ENCODE measurements at regions not wholly inside any gene's neighbourhood (a gene's known extent, or its start where the extent isn't known, plus 50 kb on each side); places are given as distances from the start of the nearest gene placed in this dataset.

GRCh38 chr6:938916-939315 is 246.0 kb upstream of the EXOC2 start:
- no TSS peak for BruUV-seq (replicated peaks)
- Mint-ChIP-seq H3K27me3 (ENCODE audit: insufficient read depth, unreplicated experiment) (no peaks in the 10 kb centered on the region), H3K4me1 (ENCODE audit: low read depth, unreplicated experiment) (no peaks in the 10 kb centered on the region), H3K4me3 (ENCODE audit: unreplicated experiment) (no peak overlapping the region), H3K36me3 (ENCODE audit: insufficient read depth, unreplicated experiment) (no peaks in the 10 kb centered on the region), H3K9me3 (ENCODE audit: unreplicated experiment) (no peaks in the 10 kb centered on the region), H3K27ac (ENCODE audit: unreplicated experiment) (no peak overlapping the region)
- no peaks in the 10 kb centered on the region for H3K36me3 ChIP-seq (ENCODE audit: control insufficient read depth, insufficient read depth, low read length)
- H3K27me3 ChIP-seq (replicated peaks; ENCODE audit: control insufficient read depth, insufficient read depth, low read length) = no peaks in the 10 kb centered on the region
- CTCF ChIA-PET = no interaction called here
- DNase-seq = no peak
- POLR2A ChIA-PET = no interaction called here
- intact Hi-C loops (cut with micrococcal nuclease; ENCODE audit: unreplicated experiment) = no loop called here
- TF ChIP-seq CTCF (IDR thresholded peaks at IDR 0.05; ENCODE audit: insufficient read depth in 1 of 2, low read depth in 1 of 2, low read length in 1 of 2, severe bottlenecking in 1 of 2, unreplicated experiment in 1 of 2) = no peak
- H3K4me1 ChIP-seq = no peaks in the 10 kb centered on the region; the same call in 1 of the 2 replicates
- no peak overlapping the region for H3K4me3 ChIP-seq (ENCODE audit: low read depth, low read length)
- no peaks in the 10 kb centered on the region for H3K9me3 ChIP-seq

DNA sequence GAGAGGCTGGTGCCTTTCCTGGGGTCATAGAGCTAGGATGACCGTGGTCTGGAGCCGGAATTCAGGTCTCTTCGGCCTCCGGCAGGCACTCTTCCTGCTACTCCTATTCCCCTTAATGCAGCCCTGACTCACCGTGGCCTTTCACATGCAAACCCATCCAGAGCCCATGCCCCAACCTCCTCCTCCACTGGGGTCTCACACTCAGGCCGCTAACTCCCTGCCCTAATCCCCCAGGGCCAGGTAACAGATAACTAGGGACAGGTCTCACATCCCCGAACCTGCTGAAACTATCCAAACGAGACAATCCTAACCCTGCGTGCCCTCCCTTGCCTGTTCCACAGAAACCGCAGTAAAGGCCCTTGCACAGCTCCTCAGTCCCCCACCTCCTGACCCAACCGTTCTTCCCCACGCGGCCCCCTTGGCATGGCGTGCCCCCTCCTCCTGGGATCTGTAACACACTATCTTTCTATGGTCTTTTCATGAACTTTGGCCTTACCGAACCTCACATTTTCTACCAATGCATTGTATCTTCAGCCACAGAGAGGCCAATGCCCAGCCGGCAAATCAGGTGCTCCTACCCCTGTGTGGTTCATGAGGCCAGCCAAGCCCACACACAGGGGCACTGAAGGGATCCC is 245.4 kb upstream of the EXOC2 start:
- BruUV-seq (replicated peaks) = no TSS peak
- Mint-ChIP-seq H3K9me3 (ENCODE audit: unreplicated experiment) (no peaks in the 10 kb centered on the region), H3K4me1 (ENCODE audit: low read depth, unreplicated experiment) (no peaks in the 10 kb centered on the region), H3K4me3 (ENCODE audit: unreplicated experiment) (no peak overlapping the region), H3K27me3 (ENCODE audit: insufficient read depth, unreplicated experiment) (no peaks in the 10 kb centered on the region), H3K36me3 (ENCODE audit: insufficient read depth, unreplicated experiment) (no peaks in the 10 kb centered on the region), H3K27ac (ENCODE audit: unreplicated experiment) (no peak overlapping the region)
- intact Hi-C loops (cut with micrococcal nuclease; ENCODE audit: unreplicated experiment) = no loop called here
- DNase-seq = no peak
- no peak for TF ChIP-seq CTCF (IDR thresholded peaks at IDR 0.05; ENCODE audit: insufficient read depth in 1 of 2, low read depth in 1 of 2, low read length in 1 of 2, severe bottlenecking in 1 of 2, unreplicated experiment in 1 of 2)
- H3K36me3 ChIP-seq (ENCODE audit: control insufficient read depth, insufficient read depth, low read length) = no peaks in the 10 kb centered on the region
- ChIA-PET POLR2A (no interaction called here), CTCF (no interaction called here)
- no peak overlapping the region for H3K4me3 ChIP-seq (ENCODE audit: low read depth, low read length)
- H3K27me3 ChIP-seq (replicated peaks; ENCODE audit: control insufficient read depth, insufficient read depth, low read length) = no peaks in the 10 kb centered on the region
- no peaks in the 10 kb centered on the region; the same call in 1 of the 2 replicates for H3K4me1 ChIP-seq
- no peaks in the 10 kb centered on the region for H3K9me3 ChIP-seq

DNA sequence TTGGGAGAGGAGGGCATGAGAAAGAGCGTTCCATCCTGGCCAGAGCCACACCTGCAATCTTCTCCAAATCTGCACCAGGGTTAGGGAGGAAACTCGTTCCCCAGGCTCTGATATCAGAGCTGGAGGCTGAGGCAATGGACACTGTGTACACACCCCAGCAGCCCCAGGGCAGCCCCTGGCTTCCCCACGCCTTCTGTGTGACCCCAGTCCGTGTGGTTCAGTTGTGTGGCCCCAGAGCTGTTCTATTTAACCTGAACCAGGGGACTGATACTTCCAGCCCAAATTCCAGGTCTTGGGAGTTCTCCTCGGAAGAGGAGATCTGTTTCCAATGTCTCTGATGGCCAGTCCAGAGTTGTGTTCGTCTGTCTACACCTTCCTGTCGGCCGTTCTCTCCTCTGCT is 242.6 kb upstream of the EXOC2 start:
- Histone ChIP-seq H3K27me3 (replicated peaks; ENCODE audit: control insufficient read depth, insufficient read depth, low read length) (no peaks in the 10 kb centered on the region), H3K4me3 (ENCODE audit: low read depth, low read length) (no peak overlapping the region), H3K9me3 (no peaks in the 10 kb centered on the region), H3K36me3 (ENCODE audit: control insufficient read depth, insufficient read depth, low read length) (no peaks in the 10 kb centered on the region), H3K4me1 (no peaks in the 10 kb centered on the region; the same call in 1 of the 2 replicates)
- Mint-ChIP-seq H3K9me3 (ENCODE audit: unreplicated experiment) (no peaks in the 10 kb centered on the region), H3K4me1 (ENCODE audit: low read depth, unreplicated experiment) (no peaks in the 10 kb centered on the region), H3K27ac (ENCODE audit: unreplicated experiment) (no peak overlapping the region), H3K27me3 (ENCODE audit: insufficient read depth, unreplicated experiment) (no peaks in the 10 kb centered on the region), H3K4me3 (ENCODE audit: unreplicated experiment) (no peak overlapping the region), H3K36me3 (ENCODE audit: insufficient read depth, unreplicated experiment) (no peaks in the 10 kb centered on the region)
- CTCF ChIA-PET = no interaction called here
- no peak for TF ChIP-seq CTCF (IDR thresholded peaks at IDR 0.05; ENCODE audit: insufficient read depth in 1 of 2, low read depth in 1 of 2, low read length in 1 of 2, severe bottlenecking in 1 of 2, unreplicated experiment in 1 of 2)
- intact Hi-C loops (cut with micrococcal nuclease; ENCODE audit: unreplicated experiment) = no loop called here
- no peak for DNase-seq
- POLR2A ChIA-PET = no interaction called here
- BruUV-seq (replicated peaks) = no TSS peak
